ENCODE measurements at regions not wholly inside any gene's neighbourhood (a gene's known extent, or its start where the extent isn't known, plus 50 kb on each side); places are given as distances from the start of the nearest gene placed in this dataset.

DNA sequence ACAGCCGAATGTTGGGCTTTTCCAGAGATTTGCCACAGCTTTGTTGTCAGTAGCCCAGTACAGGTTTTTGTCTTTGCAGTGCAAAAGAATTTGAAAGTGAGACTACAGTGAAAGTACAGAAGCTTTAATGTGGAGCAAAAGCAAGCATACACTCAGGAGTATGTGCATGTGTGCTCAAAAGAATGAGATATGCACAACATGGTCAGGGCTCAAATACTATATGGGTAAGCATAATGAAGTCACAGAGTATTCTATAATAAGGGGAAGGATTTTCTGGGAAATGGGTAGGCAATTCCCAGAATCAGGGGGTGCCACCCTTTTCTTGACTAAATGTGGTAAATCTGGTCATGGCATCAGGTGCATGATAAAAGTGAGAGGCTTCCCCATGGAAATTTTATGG, 72.1 kb upstream of the SULT1C3 start:
- no peak for DNase-seq (ENCODE audit: low spot score)
- no peaks in the 10 kb centered on the region for H3K79me2 ChIP-seq (replicated peaks; ENCODE audit: insufficient read depth)
- ATAC-seq = no peak
- H4K20me1 ChIP-seq (replicated peaks; ENCODE audit: insufficient read depth) = no peaks in the 10 kb centered on the region
- H3K36me3 Mint-ChIP-seq (ENCODE audit: low read depth) = no peaks in the 10 kb centered on the region; the same call in 2 of the 3 replicates
- H3K4me1 Mint-ChIP-seq = peaks cover 15% of the 10 kb centered on the region
- H3K4me2 ChIP-seq = no peak overlapping the region
- no peaks in the 10 kb centered on the region for H3F3A ChIP-seq (replicated peaks; ENCODE audit: low read depth)
- peaks cover 2% of the 10 kb centered on the region for H3K27me3 Mint-ChIP-seq (ENCODE audit: insufficient read depth, low read depth, poor library complexity)
- H3K27ac ChIP-seq (ENCODE audit: low read depth) = no peak overlapping the region
- no peak overlapping the region for H3K27ac Mint-ChIP-seq
- no peaks in the 10 kb centered on the region for H3K36me3 ChIP-seq (ENCODE audit: insufficient read depth)
- no peak overlapping the region for H2AFZ ChIP-seq
- no peak overlapping the region for H3K4me3 ChIP-seq
- no peaks in the 10 kb centered on the region for H3K9me3 Mint-ChIP-seq
- H3K27me3 ChIP-seq (ENCODE audit: insufficient read depth) = no peaks in the 10 kb centered on the region
- TF ChIP-seq ZNF331 (CRISPR knock-in tag; IDR thresholded peaks at IDR 0.05; ENCODE audit: low read depth) = no peak
- TF ChIP-seq CREB1 (CRISPR knock-in tag; IDR thresholded peaks at IDR 0.05; ENCODE audit: low read depth) = no peak
- TF ChIP-seq, protein P1, sequence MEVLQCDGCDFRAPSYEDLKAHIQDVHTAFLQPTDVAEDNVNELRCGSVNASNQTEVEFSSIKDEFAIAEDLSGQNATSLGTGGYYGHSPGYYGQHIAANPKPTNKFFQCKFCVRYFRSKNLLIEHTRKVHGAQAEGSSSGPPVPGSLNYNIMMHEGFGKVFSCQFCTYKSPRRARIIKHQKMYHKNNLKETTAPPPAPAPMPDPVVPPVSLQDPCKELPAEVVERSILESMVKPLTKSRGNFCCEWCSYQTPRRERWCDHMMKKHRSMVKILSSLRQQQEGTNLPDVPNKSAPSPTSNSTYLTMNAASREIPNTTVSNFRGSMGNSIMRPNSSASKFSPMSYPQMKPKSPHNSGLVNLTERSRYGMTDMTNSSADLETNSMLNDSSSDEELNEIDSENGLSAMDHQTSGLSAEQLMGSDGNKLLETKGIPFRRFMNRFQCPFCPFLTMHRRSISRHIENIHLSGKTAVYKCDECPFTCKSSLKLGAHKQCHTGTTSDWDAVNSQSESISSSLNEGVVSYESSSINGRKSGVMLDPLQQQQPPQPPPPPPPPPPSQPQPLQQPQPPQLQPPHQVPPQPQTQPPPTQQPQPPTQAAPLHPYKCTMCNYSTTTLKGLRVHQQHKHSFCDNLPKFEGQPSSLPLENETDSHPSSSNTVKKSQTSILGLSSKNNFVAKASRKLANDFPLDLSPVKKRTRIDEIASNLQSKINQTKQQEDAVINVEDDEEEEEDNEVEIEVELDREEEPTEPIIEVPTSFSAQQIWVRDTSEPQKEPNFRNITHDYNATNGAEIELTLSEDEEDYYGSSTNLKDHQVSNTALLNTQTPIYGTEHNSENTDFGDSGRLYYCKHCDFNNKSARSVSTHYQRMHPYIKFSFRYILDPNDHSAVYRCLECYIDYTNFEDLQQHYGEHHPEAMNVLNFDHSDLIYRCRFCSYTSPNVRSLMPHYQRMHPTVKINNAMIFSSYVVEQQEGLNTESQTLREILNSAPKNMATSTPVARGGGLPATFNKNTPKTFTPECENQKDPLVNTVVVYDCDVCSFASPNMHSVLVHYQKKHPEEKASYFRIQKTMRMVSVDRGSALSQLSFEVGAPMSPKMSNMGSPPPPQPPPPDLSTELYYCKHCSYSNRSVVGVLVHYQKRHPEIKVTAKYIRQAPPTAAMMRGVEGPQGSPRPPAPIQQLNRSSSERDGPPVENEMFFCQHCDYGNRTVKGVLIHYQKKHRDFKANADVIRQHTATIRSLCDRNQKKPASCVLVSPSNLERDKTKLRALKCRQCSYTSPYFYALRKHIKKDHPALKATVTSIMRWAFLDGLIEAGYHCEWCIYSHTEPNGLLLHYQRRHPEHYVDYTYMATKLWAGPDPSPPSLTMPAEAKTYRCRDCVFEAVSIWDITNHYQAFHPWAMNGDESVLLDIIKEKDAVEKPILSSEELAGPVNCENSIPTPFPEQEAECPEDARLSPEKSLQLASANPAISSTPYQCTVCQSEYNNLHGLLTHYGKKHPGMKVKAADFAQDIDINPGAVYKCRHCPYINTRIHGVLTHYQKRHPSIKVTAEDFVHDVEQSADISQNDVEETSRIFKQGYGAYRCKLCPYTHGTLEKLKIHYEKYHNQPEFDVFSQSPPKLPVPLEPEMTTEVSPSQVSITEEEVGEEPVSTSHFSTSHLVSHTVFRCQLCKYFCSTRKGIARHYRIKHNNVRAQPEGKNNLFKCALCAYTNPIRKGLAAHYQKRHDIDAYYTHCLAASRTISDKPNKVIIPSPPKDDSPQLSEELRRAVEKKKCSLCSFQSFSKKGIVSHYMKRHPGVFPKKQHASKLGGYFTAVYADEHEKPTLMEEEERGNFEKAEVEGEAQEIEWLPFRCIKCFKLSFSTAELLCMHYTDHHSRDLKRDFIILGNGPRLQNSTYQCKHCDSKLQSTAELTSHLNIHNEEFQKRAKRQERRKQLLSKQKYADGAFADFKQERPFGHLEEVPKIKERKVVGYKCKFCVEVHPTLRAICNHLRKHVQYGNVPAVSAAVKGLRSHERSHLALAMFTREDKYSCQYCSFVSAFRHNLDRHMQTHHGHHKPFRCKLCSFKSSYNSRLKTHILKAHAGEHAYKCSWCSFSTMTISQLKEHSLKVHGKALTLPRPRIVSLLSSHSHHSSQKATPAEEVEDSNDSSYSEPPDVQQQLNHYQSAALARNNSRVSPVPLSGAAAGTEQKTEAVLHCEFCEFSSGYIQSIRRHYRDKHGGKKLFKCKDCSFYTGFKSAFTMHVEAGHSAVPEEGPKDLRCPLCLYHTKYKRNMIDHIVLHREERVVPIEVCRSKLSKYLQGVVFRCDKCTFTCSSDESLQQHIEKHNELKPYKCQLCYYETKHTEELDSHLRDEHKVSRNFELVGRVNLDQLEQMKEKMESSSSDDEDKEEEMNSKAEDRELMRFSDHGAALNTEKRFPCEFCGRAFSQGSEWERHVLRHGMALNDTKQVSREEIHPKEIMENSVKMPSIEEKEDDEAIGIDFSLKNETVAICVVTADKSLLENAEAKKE (CRISPR knock-in tag; IDR thresholded peaks at IDR 0.05) = no peak
- TF ChIP-seq, protein P2, sequence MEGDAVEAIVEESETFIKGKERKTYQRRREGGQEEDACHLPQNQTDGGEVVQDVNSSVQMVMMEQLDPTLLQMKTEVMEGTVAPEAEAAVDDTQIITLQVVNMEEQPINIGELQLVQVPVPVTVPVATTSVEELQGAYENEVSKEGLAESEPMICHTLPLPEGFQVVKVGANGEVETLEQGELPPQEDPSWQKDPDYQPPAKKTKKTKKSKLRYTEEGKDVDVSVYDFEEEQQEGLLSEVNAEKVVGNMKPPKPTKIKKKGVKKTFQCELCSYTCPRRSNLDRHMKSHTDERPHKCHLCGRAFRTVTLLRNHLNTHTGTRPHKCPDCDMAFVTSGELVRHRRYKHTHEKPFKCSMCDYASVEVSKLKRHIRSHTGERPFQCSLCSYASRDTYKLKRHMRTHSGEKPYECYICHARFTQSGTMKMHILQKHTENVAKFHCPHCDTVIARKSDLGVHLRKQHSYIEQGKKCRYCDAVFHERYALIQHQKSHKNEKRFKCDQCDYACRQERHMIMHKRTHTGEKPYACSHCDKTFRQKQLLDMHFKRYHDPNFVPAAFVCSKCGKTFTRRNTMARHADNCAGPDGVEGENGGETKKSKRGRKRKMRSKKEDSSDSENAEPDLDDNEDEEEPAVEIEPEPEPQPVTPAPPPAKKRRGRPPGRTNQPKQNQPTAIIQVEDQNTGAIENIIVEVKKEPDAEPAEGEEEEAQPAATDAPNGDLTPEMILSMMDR (conservative IDR thresholded peaks at IDR 0.05; ENCODE audit: low read depth in 2 of 2) = no peak
- TF ChIP-seq, protein P3, sequence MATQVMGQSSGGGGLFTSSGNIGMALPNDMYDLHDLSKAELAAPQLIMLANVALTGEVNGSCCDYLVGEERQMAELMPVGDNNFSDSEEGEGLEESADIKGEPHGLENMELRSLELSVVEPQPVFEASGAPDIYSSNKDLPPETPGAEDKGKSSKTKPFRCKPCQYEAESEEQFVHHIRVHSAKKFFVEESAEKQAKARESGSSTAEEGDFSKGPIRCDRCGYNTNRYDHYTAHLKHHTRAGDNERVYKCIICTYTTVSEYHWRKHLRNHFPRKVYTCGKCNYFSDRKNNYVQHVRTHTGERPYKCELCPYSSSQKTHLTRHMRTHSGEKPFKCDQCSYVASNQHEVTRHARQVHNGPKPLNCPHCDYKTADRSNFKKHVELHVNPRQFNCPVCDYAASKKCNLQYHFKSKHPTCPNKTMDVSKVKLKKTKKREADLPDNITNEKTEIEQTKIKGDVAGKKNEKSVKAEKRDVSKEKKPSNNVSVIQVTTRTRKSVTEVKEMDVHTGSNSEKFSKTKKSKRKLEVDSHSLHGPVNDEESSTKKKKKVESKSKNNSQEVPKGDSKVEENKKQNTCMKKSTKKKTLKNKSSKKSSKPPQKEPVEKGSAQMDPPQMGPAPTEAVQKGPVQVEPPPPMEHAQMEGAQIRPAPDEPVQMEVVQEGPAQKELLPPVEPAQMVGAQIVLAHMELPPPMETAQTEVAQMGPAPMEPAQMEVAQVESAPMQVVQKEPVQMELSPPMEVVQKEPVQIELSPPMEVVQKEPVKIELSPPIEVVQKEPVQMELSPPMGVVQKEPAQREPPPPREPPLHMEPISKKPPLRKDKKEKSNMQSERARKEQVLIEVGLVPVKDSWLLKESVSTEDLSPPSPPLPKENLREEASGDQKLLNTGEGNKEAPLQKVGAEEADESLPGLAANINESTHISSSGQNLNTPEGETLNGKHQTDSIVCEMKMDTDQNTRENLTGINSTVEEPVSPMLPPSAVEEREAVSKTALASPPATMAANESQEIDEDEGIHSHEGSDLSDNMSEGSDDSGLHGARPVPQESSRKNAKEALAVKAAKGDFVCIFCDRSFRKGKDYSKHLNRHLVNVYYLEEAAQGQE (IDR thresholded peaks at IDR 0.05; ENCODE audit: unreplicated experiment) = no peak
- TF ChIP-seq ZNF114 (CRISPR knock-in tag; IDR thresholded peaks at IDR 0.05) = no peak
- H3K4me1 ChIP-seq (ENCODE audit: insufficient read depth) = peaks cover 18% of the 10 kb centered on the region
- H3K4me3 Mint-ChIP-seq = no peak overlapping the region
- H3K9me2 ChIP-seq (ENCODE audit: insufficient read depth) = peaks cover 3% of the 10 kb centered on the region; the same call in 1 of the 2 replicates
